ENCODE measurements at regions not wholly inside any gene's neighbourhood (a gene's known extent, or its start where the extent isn't known, plus 50 kb on each side); places are given as distances from the start of the nearest gene placed in this dataset.

GRCh38 chr5:17356551-17356950, 139.1 kb downstream of the BASP1 start:
- H3K36me3 ChIP-seq (ENCODE audit: low read depth, missing control alignments), result no peaks in the 10 kb centered on the region
- H3K27ac ChIP-seq, result no peak overlapping the region
- intact Hi-C loops (cut with DNase I; ENCODE audit: low total_unique reads), result no loop called here
- no peaks in the 10 kb centered on the region for H3K4me1 ChIP-seq
- no peak overlapping the region for H3K4me3 ChIP-seq
- no peaks in the 10 kb centered on the region for H3K9me3 ChIP-seq
- 71 to 73% methylated on average over 1 of the region's 1 CpG for WGBS, 2 donors
- no peak for TF ChIP-seq CTCF (IDR thresholded peaks at IDR 0.05)
- no peak for TF ChIP-seq POLR2A (IDR thresholded peaks at IDR 0.05)
- no peak for DNase-seq
- no peaks in the 10 kb centered on the region for H3K27me3 ChIP-seq

GRCh38 chr5:17357504-17357903, 140.1 kb downstream of the BASP1 start:
- intact Hi-C loops (cut with DNase I; ENCODE audit: low total_unique reads), result no loop called here
- Histone ChIP-seq H3K4me3 (no peak overlapping the region), H3K9me3 (no peaks in the 10 kb centered on the region), H3K4me1 (no peaks in the 10 kb centered on the region), H3K27me3 (no peaks in the 10 kb centered on the region), H3K27ac (no peak overlapping the region), H3K36me3 (ENCODE audit: low read depth, missing control alignments) (no peaks in the 10 kb centered on the region)
- TF ChIP-seq POLR2A (IDR thresholded peaks at IDR 0.05) (no peak), CTCF (IDR thresholded peaks at IDR 0.05) (no peak)
- no peak for DNase-seq
- 83 to 88% methylated on average over 3 of the region's 3 CpGs for WGBS, 2 donors

- intact Hi-C loops (cut with DNase I; ENCODE audit: low total_unique reads), result no loop called here
Measured at GRCh38 chr5:17358031-17358430, 140.0 kb upstream of the TAF11L2 start.

GRCh38 chr5:17359451-17360011, 138.5 kb upstream of the TAF11L2 start:
- TF ChIP-seq CTCF (IDR thresholded peaks at IDR 0.05) (no peak), POLR2A (IDR thresholded peaks at IDR 0.05) (no peak)
- 67 to 80% methylated on average over 11 of the region's 11 CpGs for WGBS, 2 donors
- no peak overlapping the region for H3K27ac ChIP-seq
- no peaks in the 10 kb centered on the region for H3K27me3 ChIP-seq
- no peaks in the 10 kb centered on the region for H3K36me3 ChIP-seq (ENCODE audit: low read depth, missing control alignments)
- H3K9me3 ChIP-seq, result no peaks in the 10 kb centered on the region
- H3K4me1 ChIP-seq, result no peaks in the 10 kb centered on the region
- no peak for DNase-seq
- no peak overlapping the region for H3K4me3 ChIP-seq
- intact Hi-C loops (cut with DNase I; ENCODE audit: low total_unique reads), result no loop called here

More at GRCh38 chr5:17358031-17358430, 140.0 kb upstream of the TAF11L2 start:
- Histone ChIP-seq H3K27me3 (no peaks in the 10 kb centered on the region), H3K9me3 (no peaks in the 10 kb centered on the region), H3K27ac (no peak overlapping the region), H3K4me1 (no peaks in the 10 kb centered on the region), H3K4me3 (no peak overlapping the region), H3K36me3 (ENCODE audit: low read depth, missing control alignments) (no peaks in the 10 kb centered on the region)
- no peak for TF ChIP-seq CTCF (IDR thresholded peaks at IDR 0.05)
- TF ChIP-seq POLR2A (IDR thresholded peaks at IDR 0.05), result no peak
- 93 to 95% methylated on average over 3 of the region's 3 CpGs for WGBS, 2 donors
- no peak for DNase-seq

- H3K4me3 ChIP-seq, result no peak overlapping the region
- 92 to 94% methylated on average over 6 of the region's 6 CpGs for WGBS, 2 donors
- no peak overlapping the region for H3K27ac ChIP-seq
- no peaks in the 10 kb centered on the region for H3K36me3 ChIP-seq (ENCODE audit: low read depth, missing control alignments)
- H3K27me3 ChIP-seq, result no peaks in the 10 kb centered on the region
- H3K4me1 ChIP-seq, result no peaks in the 10 kb centered on the region
- DNase-seq, result no peak
- TF ChIP-seq POLR2A (IDR thresholded peaks at IDR 0.05) (no peak), CTCF (IDR thresholded peaks at IDR 0.05) (no peak)
- intact Hi-C loops (cut with DNase I; ENCODE audit: low total_unique reads), result no loop called here
- no peaks in the 10 kb centered on the region for H3K9me3 ChIP-seq
Measured at GRCh38 chr5:17360879-17361278, 137.2 kb upstream of the TAF11L2 start.

Measured in testis (tissue), 2 donors.